GM21576 (cell line): ENCODE measurements at regions not wholly inside any gene's neighbourhood (a gene's known extent, or its start where the extent isn't known, plus 50 kb on each side); places are given as distances from the start of the nearest gene placed in this dataset.

ENCODE experiments used
- ATAC-seq: cut with Tn5 transposase; IDR thresholded peaks from one replicate; pipeline ENCODE4 v1.9.1; 2021; ENCODE audit warnings: mild to moderate bottlenecking, moderate library complexity; ENCODE audit not compliant: unreplicated experiment

- ATAC-seq = no peak
Measured at GRCh38 chr1:163730411-163730821, 408.7 kb downstream of the NUF2 start.

- ATAC-seq = no peak
Measured at GRCh38 chr1:163737261-163737660, 415.5 kb downstream of the NUF2 start.

- no peak for ATAC-seq
Measured at GRCh38 chr1:163744301-163744887, 422.6 kb downstream of the NUF2 start.

- no peak for ATAC-seq
Measured at GRCh38 chr1:163745204-163745603, 423.4 kb downstream of the NUF2 start.

GRCh38 chr1:163747261-163747660 lies 425.5 kb downstream of the NUF2 start:
- no peak for ATAC-seq

GRCh38 chr1:163747855-163748254 lies 426.1 kb downstream of the NUF2 start:
- no peak for ATAC-seq

GRCh38 chr1:163758977-163759670 lies 437.4 kb downstream of the NUF2 start:
- no peak for ATAC-seq

- ATAC-seq = no peak
Measured at GRCh38 chr1:163761898-163762297, 440.1 kb downstream of the NUF2 start.

GRCh38 chr1:163766257-163766918 lies 444.6 kb downstream of the NUF2 start:
- no peak for ATAC-seq

GRCh38 chr1:163768576-163768975 lies 446.8 kb downstream of the NUF2 start:
- no peak for ATAC-seq

- no peak for ATAC-seq
Measured at GRCh38 chr1:163770265-163770664, 448.5 kb downstream of the NUF2 start.

GRCh38 chr1:163771637-163772036 lies 449.9 kb downstream of the NUF2 start:
- no peak for ATAC-seq

- no peak for ATAC-seq
Measured at GRCh38 chr1:163772246-163772645, 450.5 kb downstream of the NUF2 start.

GRCh38 chr1:163773396-163773795 lies 451.6 kb downstream of the NUF2 start:
- no peak for ATAC-seq

- ATAC-seq = no peak
Measured at GRCh38 chr1:163774401-163774945, 452.7 kb downstream of the NUF2 start.

- ATAC-seq = no peak
Measured at GRCh38 chr1:163774978-163775620, 453.3 kb downstream of the NUF2 start.

- no peak for ATAC-seq
Measured at GRCh38 chr1:163777205-163777604, 455.5 kb downstream of the NUF2 start.

GRCh38 chr1:163781146-163781545 lies 459.4 kb downstream of the NUF2 start:
- ATAC-seq = no peak

GRCh38 chr1:163785868-163786405 lies 464.2 kb downstream of the NUF2 start:
- ATAC-seq = no peak

- no peak for ATAC-seq
Measured at GRCh38 chr1:163789911-163790310, 468.2 kb downstream of the NUF2 start.

- no peak for ATAC-seq
Measured at GRCh38 chr1:163794551-163794950, 472.8 kb downstream of the NUF2 start.
